ENCODE measurements at regions not wholly inside any gene's neighbourhood (a gene's known extent, or its start where the extent isn't known, plus 50 kb on each side); places are given as distances from the start of the nearest gene placed in this dataset.
A peak's percentile ranks its signal among the peaks of the same experiment; 100 is the strongest.

DNA sequence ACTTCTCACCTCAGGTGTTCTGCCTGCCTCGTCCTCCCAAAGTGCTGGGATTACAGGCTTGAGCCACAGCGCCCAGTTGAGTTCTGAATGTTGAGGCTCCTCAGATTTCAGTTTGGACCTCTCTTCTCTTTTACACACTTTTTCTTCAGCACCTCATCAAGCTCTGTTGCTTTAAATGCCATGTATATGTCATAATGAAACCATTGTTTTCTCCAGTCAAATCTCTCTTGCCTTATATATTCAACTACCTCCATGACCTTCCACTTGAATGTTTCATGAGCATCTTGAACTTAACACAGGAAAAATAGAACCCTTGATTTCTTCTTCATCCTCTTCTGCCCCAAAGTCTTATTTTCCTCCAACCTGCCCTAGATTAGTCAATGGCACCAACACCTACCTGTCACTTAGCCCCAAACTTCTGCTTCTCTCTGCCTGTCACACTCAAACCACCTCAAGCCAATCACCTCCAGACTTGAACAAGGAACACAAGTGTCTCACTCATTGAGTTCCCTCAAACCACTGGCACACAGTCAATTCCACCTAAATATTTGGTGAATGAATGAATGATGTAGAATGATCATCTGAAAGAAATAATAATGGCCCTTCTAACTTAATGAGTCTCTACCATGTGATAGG is 161.0 kb upstream of the SGK1 start:
- no peak for FAIRE-seq

DNA sequence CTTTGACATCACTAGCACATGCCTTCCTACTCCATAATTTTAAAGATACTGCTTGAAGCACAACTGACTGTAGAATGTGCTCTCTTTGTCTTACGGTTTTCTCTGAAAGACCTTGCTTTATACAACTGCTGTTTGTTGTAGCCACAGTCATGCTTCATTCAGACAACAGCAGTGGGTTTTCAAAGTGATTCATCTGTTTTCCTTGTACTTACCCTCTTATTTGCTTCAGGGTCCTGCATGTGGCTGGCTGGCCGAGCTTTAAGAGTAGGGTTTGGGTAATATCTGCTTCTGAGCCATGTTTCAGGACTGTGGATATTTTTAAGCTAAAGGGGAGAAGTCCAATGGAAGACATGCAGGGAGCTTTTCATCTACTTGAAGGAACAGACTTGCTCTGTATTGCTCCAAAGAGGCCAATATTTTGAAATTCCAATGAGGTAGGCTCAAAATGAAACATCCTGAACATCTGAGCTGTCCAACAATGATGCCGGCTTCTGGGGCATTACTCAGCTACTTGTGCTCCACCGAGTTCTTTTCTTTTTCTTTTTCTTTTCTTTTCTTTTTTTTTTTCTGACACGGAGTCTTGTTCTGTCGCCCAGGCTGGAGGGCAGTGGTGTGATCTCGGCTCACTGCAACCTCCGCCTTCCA is 160.2 kb upstream of the SGK1 start:
- FAIRE-seq = no peak

DNA sequence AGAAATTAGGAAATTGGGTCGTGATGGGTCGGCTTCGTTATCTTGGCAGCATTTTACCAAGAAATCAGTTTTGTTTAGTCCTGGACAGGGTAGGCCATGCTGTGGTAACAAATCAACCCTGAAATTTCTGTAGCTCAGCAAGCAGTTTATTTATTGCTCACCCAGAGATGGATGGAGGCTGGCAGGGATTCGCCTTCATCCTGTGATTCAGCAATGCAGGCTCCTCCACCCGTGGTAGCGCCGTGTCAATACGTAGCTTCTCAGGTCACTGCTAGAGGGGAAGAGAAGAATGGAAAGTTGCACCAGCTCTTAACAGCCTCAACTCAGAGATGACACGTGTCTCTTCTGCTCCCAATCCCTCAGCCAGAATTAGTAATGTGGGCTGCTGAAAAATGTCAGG is 157.0 kb upstream of the SGK1 start:
- FAIRE-seq = no peak

DNA sequence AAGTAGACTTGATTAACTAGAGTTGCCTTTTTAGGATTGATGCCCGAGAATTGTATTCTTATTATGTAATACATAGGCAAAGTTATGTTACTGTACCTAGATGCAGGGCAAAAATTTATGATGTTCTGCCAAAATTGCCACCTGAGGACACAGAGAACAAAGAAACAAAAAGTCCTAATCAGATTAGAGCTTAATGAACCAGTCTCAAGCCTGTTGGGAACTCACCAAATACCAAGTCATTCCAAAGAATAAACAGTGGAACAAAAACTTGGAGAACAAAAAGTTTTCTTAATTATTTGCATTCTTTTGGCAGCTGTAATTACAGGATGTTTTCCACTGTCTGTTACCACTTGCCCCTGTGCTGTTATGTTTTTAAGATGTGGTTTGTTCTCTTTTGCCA is 154.7 kb upstream of the SGK1 start:
- FAIRE-seq = peak; percentile 84

DNA sequence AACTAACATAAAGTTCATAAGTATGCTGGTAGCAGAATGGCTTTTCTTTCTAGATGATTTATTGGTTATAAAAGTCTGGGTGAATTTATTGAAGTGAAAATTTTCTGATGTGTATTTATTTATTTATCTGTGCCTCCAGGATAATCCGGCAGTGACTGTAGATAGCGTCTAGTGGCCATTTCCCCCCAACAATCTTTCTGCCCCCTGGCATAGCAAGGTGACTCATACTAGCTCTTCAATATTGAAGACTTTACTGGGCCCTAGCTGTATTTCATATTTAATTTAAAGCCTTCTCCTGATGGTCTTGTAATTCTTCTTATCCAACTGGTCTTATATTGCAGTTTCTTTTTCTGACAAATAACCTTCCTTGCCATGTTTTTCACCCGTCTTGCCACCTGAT is 154.1 kb upstream of the SGK1 start:
- no peak for FAIRE-seq

DNA sequence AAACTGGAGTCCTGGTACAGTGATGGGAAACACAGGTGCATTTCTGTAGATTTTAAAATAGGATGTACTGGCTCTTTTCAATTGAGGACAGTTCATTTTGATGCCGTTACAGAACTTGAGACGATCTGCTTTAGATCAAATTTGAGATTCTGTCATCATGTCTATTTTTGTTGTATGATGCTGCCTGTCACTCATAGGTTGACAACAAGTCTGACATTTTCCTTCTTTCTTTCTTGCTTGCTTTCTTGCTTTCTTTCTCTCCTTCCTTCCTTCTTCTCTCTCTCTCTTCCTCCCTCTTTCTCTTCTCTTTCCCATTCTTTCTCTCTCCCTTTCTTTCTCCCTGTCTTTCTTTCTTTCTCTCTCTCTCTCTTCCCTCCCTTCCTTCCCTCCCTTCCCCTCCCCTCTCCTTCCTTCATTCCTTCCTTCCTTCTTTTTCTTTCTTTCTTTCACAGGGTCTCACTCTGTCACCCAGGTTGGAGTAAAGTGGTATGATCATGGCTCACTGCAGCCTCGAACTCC is 152.6 kb upstream of the SGK1 start:
- no peak for FAIRE-seq

DNA sequence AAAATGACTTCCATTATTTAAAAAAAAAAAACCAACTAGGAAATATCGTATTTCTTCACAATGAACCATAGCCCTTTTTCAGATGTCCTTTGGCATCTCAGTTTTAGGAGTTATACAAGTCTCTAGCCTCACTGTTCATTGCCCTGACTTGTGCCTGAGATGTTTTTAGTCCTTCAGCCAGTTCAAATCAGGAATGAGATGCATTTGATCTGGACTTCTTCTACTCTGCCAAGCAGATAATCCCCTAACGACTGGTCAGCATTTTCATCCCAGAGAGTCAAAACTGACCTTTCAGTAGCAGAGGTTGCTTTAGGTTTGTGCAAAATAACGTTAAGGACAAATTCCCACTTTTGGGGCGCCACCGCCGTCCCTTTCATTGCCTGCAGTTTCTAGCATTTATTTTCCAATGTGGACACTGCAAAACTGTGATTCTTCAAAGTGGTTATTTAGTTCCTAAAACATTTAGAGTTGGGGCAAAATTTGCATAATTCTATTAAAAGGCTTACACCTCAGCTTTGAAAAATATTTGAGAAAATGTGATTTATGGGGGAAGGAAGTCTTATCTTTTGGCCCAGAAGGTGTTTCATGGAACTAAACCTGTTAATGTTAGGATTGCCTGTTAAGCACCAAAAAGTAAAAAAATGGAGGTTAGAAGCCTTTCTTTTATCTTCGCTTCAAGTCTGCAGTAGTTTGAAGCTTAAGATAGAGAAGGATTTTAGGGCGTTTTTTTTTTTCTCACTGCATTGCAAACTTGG is 152.0 kb upstream of the SGK1 start:
- FAIRE-seq = no peak

DNA sequence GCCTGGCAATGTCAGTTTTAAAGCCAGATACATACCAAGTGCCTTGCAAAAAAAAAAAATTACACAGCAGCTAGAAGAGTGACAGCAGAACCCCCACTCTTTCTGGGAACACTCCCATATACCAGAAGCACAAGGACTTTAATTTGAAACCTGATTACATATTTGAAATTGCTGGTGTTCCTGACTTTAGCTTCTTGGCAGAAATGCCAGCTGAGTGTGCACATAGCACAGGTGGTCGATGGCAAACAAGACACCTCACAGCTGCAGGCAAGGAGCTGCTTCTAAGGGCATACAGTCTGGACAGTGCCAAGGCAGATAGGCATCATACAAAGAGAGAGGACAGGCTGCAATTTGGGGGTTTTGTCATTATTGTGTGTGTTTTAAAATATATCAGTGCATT is 150.7 kb upstream of the SGK1 start:
- FAIRE-seq = no peak

DNA sequence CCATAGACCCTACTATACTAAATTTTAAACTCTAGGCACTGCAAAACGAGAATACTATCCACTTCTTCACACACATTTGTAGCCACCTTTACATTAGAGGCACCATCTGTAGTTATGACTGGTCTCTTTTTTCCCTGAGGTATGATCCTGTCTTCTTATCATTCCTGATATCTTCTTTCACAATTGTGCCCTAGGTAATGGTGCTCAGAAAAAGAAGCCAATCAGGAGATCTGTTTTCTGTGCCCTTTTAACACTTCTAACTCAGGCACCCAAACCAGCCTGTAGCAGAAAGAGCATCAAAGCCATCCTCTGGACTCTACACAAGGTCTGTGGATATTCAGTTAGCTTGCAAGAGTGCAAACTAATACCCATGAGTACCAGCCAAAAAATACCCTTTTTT is 149.7 kb upstream of the SGK1 start:
- no peak for FAIRE-seq

DNA sequence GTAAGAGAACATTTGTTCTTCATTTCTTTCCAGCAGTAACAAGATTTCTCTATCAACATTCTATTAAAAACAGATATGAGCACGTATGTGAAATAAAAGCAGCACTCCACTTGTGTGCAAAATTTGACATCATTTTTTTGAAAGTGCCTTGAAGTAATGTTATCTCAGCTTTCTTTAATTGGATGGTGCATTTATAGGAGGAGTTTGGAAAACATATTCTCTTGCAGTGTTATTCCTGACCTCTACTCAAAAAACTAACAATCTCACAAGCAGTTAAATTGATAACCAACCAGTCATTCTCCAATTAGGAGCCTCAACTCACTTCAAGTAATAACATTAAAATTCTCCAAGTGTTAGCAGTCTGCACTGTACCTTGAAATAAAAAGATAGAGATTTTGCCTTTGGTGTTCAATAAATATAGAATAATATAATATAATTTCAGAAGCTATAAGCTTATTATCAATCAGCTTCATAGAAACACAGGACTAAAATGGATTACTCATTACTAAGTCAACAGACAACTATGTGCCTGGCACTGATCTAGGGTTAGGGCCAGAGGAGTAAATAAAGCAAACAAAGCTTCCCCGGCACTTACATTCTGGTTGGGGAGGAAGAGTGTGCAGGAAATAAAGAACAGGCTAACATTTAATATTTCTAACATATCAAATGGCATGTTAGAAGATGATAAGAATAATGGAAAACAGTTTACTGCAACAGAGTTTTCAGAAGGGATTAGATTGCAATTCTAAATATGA is 149.0 kb upstream of the SGK1 start:
- no peak for FAIRE-seq

DNA sequence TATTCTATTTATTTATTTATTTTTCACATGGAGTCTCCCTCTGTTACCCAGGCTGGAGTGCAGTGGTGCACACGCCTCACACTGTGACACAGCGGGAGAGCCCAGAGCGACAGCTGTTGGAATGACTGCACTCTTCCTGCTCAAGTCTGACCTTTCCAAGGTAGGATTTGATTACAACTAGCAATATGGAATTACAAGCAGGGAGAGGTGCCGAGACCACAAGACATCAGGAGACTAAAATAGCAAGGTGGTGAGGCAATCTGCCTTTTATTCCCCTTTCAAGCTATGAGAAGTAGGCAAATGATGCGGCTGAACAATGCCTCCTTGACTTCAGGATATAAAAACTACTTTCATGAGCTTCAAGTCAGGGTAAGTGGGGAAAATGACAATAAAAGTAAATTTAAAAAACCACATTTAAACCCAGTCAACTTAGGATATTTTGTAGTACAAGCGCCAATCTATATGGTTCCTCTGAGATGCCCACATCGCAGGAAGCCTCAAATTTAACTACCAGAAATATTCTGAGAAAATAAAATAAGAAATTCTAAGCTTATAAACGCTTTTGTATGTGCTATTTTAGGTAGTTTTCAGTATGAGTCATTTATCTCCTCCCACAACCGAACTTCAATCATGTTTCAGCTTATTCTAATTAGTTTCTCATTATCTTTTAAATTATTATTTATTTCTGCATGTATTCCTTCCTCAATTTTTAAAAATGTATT is 146.9 kb upstream of the SGK1 start:
- no peak for FAIRE-seq

DNA sequence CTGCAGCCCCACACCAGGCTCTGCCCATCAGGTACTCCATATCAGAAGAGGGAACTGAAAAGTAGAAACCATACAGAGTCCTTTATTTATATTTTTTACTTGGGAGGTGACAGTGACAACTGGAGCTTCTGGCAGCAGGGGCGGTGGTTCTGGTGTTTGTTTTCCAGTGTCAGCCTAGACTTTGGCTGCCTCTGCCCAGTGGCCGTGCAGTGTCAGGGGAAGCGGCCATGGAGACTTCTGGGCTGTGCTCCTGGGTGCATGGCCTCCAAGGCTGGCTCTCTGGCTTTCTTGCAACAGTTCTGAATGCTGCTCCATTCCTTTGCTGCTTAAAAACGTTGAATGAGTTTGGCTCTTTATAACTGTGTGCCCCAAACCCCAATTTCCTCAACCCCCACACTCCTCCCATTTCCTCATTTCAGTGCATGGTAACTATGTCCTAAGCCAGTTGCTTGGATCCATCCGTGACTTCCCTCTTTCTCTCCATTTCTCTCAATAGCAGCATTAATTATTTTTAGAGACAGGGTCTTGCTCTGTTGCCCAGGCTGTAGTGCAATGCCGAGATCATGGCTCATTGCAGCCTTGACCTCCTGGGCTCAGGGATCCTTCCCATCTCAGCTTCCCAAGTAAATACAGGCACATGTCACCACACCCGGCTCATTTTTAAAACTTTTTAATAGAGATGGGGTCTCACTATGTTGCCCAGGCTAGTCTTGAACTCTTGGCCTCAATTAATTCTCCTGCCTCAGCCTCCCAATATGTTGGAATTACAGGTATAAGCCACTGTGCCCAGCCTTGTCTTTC is 141.1 kb upstream of the SGK1 start:
- FAIRE-seq = no peak

DNA sequence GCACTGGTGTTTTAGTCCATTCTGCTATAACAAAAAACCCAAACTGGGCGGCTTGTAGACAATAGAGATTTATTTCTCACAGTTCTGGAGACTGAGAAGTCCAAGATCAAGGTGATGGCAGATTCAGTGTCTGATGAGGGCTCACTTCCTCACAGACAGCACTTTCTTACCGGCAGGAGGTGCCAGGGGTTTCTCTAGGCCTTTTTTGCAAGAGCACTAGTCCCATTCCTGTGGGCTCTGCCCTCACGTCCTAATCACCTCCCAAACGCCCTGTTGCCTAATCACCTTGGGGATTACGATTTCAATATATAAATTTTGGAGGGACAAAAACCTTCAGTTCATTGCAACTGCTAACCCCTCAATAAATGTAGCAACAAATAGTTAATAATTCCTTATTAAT is 140.0 kb upstream of the SGK1 start:
- no peak for FAIRE-seq

DNA sequence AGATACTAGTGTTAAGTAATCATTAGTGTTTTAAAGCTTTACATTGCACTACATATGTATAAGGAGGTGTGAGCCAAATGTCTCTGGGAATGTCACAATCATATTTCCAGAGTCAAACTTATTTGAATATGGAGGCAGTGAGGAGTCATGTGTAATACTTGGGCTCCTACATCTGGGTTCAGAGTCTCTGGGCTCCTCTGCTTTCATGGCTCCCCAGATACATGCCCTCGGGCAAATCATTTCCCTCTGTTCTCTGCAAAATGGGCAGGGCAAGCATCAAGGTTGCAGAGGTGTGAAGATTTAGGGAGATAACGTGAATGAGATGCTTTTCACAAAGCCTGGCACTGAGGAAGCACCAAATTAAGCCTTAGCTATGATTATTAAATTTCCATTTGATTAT is 138.3 kb upstream of the SGK1 start:
- FAIRE-seq = no peak

DNA sequence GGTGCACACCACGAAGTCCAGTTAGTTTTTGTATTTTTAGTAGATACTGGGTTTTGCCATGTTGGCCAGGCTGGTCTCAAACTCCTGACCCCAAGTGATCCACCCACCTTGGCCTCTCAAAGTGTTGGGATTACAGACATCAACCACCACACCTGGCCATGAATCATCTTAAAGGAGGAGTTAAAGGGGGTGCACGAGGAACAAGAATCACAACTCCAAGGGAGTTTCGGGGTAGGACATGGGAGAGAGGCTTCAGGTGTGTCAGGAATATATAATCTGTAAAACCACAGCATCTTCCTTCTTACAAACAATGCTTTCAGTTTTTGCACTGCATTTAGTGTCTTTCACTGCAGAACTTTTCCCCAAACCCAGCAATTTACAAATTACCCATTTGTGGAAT is 137.4 kb upstream of the SGK1 start:
- FAIRE-seq = no peak

DNA sequence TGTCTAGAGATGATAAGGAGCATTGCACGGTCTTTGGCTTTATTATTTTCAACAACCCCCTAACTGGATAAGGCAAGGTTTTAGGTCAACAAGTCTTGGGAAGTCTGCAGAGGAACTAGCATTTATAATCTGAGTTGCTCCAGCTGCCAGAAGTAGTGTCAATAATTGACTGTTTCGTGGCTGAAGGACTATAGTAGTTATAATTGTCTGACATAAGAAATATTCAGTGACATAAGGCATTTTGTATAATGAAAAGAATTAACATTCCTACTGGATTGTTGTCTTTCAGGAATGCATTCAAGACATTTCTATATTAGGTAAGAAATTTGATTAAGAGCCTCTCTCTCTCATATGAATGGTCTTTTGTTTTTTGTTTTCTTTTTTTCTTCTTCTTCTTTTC is 136.9 kb upstream of the SGK1 start:
- no peak for FAIRE-seq

DNA sequence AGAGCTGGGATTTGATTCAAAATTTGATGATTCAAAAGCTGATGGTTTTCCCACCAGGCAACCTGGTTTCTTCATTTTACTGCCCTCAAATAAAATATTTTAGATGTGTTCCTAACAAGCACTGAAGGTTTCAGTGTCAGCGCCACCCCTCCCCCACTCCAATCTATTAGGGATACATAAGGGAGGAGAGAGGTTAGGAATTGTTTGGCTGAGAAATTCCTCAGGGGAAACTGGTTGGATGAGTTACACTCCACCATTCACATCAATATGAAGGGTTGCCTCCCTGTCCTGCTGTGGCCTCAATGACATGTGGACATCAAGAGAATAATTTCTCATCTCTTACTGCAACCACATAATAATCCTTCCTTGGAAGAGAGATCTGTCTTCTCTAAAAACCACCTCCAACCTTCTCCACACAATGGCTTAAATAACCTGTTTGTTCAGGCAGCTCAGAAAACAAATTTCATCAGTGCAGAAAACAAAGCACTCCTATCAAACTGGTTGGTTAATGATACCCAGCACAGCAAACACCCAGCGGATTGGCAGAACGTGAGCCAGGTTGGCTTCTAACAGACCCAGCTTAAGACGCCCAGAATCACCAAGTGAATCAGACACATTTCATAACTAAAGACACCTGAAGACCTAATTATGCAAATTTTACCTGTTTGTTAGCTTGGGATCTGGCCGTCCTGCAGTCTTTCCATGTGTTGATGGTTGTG is 136.0 kb upstream of the SGK1 start:
- FAIRE-seq = no peak

DNA sequence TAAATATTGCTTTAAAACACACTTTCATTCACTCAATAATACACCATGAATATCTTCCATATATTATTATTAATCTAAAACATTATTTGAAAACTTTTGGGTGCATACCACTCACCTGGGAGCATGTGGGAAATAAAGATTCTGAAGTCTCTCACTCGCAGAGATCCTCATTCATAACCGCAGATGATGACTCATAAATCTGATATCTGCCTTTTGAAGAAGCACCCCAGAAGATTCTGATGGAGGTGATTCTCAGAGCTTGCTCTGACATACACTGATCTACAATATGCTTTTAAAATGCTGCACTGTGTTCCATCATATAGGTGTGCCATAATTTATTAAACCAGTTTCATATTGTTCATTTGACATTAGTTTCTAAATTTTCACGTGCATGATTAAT is 135.0 kb upstream of the SGK1 start:
- FAIRE-seq = no peak

DNA sequence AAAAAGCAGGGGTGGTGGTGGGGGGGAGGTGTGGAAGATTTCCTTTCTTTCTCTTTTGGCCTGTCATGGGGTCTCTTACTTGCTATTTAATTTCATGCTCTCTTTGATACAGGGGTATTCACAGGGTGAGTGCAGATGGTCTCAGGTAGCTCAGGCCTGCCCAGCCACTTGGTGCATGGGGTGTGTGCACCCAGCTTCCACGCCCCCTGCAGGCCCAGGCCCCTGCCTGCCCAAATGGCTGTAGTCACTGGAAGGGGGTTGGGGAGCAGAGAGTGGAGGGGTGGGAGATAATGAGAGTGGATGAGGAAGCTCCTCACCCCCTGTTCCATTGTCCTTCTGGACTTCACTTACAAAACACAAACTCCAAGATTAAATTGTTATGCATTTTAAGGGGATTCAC is 133.6 kb upstream of the SGK1 start:
- FAIRE-seq = no peak

DNA sequence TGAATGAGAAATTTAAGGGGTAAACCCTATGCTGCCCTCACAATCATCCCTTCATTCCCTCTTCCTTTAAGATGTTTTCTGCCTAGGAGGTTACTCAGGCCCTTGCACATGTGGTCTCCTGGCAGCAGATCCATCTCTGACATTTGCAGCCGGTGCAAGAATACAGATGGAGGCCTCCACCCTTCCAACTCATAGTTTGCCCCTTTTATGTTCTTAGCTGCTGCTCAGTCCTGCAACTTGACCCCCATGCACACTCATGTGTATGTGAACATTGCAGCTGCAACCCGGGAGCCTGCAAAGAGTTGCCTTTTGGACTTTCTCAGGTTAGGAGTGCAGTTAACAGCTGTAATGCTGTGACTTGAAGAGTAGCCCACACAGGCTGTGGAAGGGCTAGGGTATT is 131.9 kb upstream of the SGK1 start:
- FAIRE-seq = no peak

DNA sequence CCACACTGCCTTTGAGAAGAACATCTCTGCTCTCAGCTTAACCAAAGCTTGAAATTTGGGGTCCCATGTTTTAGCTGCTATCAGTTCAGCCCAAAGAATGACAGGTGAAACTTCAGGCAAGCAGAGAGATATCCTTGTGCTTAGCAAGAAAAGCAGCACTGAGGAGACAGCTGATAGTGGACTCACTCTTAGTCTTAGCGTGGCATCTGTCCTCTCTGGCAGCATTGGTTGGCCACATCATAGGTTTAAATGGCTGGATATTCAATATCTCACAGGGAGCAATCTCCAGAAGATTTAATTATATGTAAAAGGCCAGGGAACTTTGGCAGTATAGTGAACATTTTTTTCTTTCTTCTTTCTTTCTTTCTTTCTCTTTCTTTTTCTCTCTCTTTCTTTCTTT is 131.1 kb upstream of the SGK1 start:
- no peak for FAIRE-seq
